D721Med (cell line): ENCODE measurements at regions not wholly inside any gene's neighbourhood (a gene's known extent, or its start where the extent isn't known, plus 50 kb on each side); places are given as distances from the start of the nearest gene placed in this dataset.
"Not testable (repeated sequence)": the region's sequence is repeated elsewhere in the genome, so short reads cannot be mapped to it uniquely, and the experiment has no call there.

Experiments
- DNase-seq: peaks from one replicate; pipeline ENCODE4 v3.0.0; 2011; ENCODE audit warnings: low spot score; ENCODE audit not compliant: insufficient read length
- FAIRE-seq: peaks from 2 replicates; lab custom pipeline; 2011; peaks lifted over from hg19 to GRCh38; lab: Jason Lieb, UNC
- CTCF ChIP-seq: IDR thresholded peaks from 2 replicates; pipeline ENCODE4 v1.5.1; 2012; ENCODE audit warnings: mild to moderate bottlenecking, control low read depth; ENCODE audit not compliant: insufficient read depth; ENCODE audit errors: missing control alignments

- no peak for TF ChIP-seq CTCF
- no peak for DNase-seq
- FAIRE-seq, result no peak
These were observed 111.4 kb upstream of the FOXN2 start for GRCh38 chr2:48202863-48203642.

- no peak for TF ChIP-seq CTCF
- FAIRE-seq, result no peak
- no peak for DNase-seq
These were observed 110.8 kb upstream of the FOXN2 start for GRCh38 chr2:48203668-48204067.

- TF ChIP-seq CTCF, result no peak
- no peak for FAIRE-seq
- no peak for DNase-seq
These were observed 109.7 kb upstream of the FOXN2 start for GRCh38 chr2:48204750-48205136.

GRCh38 chr2:48205137-48205798 lies 109.2 kb upstream of the FOXN2 start:
- DNase-seq (no peak), FAIRE-seq (no peak)
- no peak for TF ChIP-seq CTCF

- DNase-seq, FAIRE-seq: not testable (repeated sequence)
These were observed 108.3 kb upstream of the FOXN2 start for GRCh38 chr2:48206056-48206656.

- FAIRE-seq (no peak), DNase-seq (no peak)
- TF ChIP-seq CTCF, result no peak
These were observed 107.3 kb upstream of the FOXN2 start for GRCh38 chr2:48207201-48207641.

- DNase-seq (no peak), FAIRE-seq (no peak)
These were observed 106.6 kb upstream of the FOXN2 start for GRCh38 chr2:48207851-48208250.

More at GRCh38 chr2:48207851-48208250, 106.6 kb upstream of the FOXN2 start:
- TF ChIP-seq CTCF, result no peak
